GM19240 (cell line): ENCODE measurements at regions not wholly inside any gene's neighbourhood (a gene's known extent, or its start where the extent isn't known, plus 50 kb on each side); places are given as distances from the start of the nearest gene placed in this dataset.
"Not testable (repeated sequence)": the region's sequence is repeated elsewhere in the genome, so short reads cannot be mapped to it uniquely, and the experiment has no call there.

Experiments used
- DNase-seq: peaks from one replicate; pipeline ENCODE4 v3.0.0; 2011; ENCODE audit warnings: low spot score; ENCODE audit not compliant: insufficient read length

DNA sequence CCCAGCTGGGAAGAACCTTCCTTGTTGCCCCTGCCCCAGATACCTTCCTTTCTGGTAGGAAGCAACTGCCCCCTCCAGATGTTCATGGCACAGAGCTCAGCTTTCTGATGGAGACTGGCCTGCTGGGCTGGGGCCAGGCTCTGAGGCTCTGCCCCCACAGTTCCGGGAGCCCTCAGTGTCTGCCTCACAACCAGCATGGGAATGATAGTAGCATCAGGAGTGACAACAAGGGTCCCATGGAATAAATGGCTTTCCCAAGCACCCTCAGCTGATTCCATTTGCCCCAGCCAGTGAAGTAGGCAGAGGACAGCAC lies 65.6 kb upstream of the IQSEC1 start:
- no peak for DNase-seq

GRCh38 chr3:13137941-13138832 lies 65.0 kb upstream of the IQSEC1 start:
- DNase-seq: no peak

GRCh38 chr3:13136848-13137247 lies 63.6 kb upstream of the IQSEC1 start:
- not testable (repeated sequence) for DNase-seq

DNA sequence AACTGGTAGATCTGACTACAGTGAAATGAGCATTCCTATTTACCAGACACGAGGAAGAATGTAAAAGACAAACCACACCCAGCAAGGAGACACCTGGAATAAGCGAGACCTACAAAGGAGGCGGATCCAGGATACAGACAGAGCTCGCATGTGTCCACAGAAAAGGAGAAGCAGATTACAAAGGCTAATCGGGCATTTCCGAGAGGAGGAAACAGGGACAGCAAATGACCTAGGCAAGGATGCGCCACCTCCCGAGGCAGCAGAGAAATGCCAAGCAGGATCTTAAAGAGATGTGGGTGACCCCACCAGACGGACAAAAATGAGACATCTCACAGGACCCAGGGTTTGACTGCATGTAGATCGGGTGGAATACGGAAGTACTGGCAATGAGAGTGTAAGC lies 63.2 kb upstream of the IQSEC1 start:
- no peak for DNase-seq

DNA sequence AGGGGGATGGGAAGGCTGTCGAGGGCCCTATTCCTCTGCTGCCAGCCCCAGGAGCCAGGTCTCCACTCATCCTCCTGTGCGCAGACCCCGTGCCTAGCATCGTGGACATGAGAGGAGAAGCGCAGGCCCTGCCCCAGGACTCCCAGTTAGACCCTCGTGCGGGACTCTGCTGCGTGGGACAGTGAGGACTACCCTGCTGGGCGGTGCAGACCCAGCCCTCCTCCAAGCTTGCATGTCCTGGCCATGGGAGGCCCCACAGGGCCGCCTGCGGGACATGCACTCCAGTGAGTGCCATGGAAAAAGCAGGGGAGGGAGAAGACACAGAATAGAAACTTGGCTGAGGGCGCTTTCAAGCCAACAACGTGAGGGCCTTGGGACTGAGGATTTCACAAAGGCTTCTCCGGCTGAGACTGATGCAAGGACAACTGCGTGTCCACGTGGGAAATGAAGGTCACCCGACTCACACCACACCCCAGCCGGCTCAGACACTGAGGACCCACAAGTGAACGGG lies 62.6 kb upstream of the IQSEC1 start:
- no peak for DNase-seq

DNA sequence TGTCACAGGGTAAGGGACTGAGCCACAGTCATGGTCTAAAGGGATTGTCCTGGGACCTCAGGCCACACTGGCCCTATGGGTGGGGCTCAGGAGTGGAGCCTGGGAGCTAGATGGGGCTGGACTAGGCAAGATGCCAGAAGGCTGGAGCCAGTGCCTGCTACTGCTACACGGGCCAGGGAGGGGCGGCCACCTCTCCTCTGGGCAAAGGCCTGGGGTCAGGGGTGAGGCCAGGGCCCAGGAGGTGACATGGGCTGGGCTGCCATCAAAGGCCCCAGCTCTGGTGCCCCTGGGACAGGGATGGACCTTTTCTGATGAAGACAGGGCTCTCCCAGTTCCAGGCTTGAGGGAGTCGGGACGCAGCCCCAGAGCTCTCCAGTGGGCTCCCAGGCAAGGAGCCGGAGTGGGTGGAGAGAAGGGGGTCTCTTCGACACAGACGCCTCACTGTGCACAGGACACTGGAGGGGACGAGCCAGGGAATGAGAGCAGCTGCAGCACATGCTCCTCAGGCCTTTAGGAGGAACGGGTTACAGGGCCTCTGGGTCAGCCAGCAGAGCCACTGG lies 62.1 kb upstream of the IQSEC1 start:
- no peak for DNase-seq

DNA sequence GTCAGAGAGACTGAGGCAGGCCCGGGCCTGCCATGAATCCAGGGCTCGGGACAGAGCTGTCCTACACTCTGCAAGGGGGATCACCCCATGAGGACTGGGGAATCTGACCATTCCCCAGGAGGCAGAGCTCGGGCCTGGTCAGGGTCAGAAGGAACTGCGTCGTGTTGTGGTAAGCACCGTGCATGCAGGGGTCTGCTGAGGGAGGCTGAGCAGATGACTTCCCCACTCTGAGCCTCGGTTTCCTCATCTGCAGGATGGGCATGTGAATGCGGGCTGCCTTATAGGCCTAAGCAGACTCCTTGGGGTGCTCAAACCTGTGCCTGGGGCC lies 61.6 kb upstream of the IQSEC1 start:
- DNase-seq: no peak

DNA sequence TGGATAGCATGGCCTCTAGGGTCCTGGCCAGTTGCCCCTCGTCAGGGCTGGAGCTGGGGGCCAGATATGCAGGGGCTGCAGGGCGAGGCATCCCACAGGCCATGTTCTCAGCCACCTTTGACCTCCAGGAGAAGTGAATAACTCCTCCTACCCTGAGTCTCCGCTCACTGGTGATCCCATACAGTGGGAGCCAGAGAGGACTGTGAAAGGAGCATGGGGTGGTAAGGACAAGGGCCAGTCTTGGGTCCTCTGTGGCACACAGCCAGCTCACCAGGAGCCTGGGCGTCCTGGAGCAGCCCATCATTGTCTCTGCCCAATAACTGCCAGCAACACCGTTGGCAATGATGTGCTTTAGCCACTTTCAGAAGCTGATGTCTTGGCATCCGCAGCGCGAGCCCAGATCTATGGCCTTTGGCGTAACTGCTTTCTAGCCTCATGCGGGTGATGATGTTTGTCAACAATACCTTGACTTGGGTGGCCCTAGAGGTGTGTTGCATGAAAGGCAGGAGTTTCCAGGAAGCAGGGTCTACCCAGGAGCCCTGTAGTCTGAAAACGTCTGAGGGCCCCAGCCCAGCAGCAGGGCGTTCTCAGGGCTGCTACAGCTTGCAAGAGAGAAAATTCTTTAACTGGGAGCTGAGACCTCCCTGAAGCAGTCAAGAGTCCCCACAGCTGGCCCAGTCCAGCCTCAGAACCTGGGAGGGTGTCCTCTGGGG lies 61.1 kb upstream of the IQSEC1 start:
- no peak for DNase-seq

- no peak for DNase-seq
Observed at GRCh38 chr3:13133471-13133981, 60.3 kb upstream of the IQSEC1 start.

DNA sequence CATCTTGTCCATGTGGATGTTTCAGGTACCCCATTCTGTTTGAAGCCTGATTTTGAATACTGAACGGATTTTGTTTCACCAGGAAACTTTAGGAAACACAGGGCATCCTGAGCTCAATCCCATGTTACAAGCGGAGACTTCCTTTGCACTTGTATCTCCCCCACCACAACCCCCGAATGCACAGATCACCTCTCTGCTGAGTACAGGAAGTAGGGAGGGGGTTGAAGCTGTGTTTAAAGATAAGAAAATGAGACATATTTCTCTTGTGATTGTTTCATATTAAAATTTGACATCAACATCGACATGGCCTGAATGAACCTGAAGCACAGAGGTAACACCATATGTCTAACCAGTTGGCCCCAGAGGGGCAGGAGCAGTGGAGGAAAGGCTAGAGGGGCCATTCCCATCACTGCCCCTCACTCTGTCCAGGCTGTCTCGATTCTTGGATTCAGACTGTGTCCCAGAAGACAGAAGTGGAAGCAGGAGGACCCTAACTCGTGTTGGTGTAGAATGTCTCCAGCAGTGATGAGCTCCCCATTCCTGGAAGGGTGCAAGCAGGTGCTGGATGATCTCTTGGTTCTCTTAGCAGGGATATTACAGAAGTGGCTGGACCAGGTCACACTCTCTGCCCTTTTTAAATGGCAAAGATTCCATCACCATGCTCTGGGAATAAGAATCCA lies 59.6 kb upstream of the IQSEC1 start:
- no peak for DNase-seq

- DNase-seq: no peak
Observed at GRCh38 chr3:13132281-13132680, 59.1 kb upstream of the IQSEC1 start.

GRCh38 chr3:13130464-13131193 lies 57.4 kb upstream of the IQSEC1 start:
- no peak for DNase-seq

DNA sequence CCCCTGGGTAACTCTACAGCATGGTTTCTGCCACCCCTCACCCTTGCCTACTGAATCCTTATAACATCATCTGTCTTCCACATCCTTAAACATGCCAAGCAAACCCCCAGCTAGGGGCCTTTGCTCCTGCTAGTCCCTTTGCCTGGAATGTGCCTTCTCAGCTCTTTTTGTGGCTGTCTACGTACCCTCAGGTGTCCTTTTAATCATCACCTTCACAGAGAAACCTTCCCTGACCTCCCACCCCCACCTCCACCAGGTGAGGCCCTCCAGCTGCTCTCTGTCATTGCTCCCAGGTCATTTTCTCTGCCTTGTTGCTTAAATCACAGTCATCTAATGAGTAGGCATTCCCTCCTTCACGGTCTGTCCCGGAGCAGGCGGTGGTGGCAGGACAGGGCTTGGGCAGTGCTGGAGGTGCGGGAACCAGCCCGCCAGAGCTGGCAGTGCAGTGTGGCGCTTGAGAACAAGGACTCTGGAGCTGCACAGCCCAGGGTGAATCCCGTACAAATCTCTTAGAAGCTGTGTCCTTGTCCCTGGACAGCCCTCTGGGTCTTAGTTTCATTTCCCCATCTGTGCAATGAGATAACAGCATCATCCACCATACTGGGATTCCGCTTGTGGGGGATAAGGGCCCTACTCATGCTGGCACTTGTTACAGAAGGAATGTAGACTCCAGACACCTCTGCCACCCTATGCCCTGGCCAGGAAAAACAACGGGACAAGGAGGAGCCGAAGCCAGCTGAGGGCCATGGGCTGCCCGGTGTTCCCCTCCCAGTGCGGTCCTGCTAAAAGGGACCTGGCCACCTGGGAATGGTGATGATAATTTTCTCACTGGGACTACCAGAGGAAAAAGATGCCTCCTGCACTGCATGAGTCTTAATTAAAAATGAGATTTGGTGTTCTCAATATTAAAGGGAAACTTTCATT lies 52.1 kb upstream of the IQSEC1 start:
- no peak for DNase-seq

DNA sequence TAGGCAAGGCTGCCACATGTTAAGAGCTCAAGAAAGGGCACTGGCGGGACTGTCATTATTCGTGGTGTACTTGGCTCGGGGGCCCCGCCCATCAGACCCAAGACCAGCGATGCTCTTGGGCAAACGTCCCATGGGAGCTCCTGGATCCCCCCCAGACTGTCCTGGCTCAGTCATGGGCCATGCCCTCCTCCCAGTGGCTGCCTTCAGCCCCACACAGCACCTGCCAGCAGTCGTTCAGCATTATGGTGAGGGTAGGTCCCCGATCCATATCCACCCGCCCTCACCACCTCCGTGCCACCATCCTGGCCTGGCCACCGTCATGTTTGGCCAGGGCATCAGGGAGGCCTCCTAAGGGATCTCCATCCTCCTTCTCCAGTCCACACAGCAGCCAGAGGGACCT lies 51.4 kb upstream of the IQSEC1 start:
- no peak for DNase-seq

GRCh38 chr3:13123765-13124164 lies 50.5 kb upstream of the IQSEC1 start:
- no peak for DNase-seq

DNA sequence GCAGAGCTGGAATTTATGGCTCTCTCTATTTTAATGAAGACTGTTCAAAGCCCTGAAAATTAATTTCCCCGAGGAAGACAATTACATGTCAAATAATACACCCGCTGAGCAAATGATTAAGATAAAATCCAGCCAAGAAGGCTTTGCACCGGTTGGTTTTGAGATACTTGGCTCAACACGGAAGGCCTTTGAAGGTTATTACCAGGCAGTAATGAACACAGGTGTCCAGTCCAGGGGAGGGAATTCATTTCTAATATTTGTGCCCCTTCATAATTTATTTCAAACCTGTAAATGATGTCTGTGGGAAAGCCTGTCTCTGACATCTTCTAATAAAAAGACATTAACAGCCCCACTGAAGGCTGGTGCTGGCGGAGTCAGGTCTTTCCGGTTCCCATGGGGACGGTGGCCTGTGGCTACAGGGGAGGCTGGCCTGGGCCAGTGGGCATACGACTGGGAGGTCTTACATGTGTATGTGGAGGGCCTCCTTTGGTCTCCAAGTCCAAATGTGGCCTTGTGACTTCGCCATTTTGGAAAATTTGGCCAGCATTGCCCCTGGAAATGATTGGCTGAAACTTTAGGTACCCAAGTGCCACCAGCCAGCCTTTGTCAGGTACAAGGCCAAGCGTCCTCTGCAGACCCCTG lies 49.9 kb upstream of the IQSEC1 start:
- no peak for DNase-seq
